Limb (tissue), 2 donors: ENCODE measurements at regions not wholly inside any gene's neighbourhood (a gene's known extent, or its start where the extent isn't known, plus 50 kb on each side); places are given as distances from the start of the nearest gene placed in this dataset.

Source experiments
- DNase-seq, 2 donors: peaks; one replicate each; pipeline ENCODE4 v3.0.0-alpha.2; 2016; ENCODE audit errors: extremely low spot score in 2 of 2

GRCh38 chr5:147168578-147169327 is 66.1 kb upstream of the STK32A start:
- no peak for DNase-seq

- DNase-seq = no peak
Measured at GRCh38 chr5:147169399-147169798, 65.4 kb upstream of the STK32A start.

- no peak for DNase-seq
Measured at GRCh38 chr5:147169901-147170300, 64.9 kb upstream of the STK32A start.

- DNase-seq = no peak
Measured at GRCh38 chr5:147170603-147171002, 64.2 kb upstream of the STK32A start.

- DNase-seq = no peak
Measured at GRCh38 chr5:147174671-147175265, 60.1 kb upstream of the STK32A start.

DNA sequence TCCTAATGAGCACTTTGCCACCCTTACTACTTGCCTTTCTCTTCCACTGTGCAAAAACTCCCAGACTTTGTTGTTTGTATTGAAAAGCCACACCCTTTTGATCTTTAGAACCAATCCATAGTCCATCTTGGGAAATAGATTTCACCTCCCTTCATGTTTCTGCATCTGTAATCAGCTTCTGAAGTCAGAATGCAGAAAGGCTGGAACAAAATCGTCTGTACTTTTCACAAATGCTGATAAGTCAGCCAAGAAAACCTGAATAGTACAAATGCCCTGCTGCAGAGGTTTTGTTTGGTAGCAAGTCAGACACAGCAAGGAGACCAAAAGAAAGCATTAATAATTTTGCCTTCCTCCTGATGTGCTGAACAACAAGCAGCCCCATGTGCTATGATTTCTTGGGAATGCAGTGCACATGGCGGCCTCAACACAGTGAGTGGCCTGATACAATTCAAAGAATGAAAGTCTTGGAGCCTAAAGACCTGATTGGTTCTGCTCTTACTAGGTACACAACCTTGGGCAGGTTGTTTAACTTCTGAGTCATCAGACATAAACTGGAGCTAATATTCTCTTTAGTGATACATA is 59.2 kb upstream of the STK32A start:
- DNase-seq = no peak

DNA sequence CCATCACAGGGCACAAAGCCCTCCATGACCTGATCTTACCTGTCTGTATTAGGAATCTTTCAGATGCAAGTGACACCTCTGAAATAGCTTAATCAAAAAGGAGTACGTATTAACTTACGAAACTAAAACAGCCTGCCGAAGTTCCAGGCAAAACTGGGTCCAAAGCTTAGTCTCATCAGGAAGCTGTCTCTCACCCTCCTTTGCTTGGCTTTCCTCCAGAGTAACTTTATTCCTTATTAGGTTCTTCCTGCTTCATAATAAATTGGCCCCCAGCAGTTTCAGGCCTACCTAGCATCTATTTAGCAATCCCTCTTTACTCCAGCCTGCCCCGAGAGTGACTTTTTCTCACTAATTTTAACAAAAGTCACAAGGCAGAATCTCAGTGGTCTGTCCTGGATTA is 58.4 kb upstream of the STK32A start:
- DNase-seq = no peak

- no peak for DNase-seq
Measured at GRCh38 chr5:147177125-147177840, 57.5 kb upstream of the STK32A start.

GRCh38 chr5:147179562-147180147 is 55.2 kb upstream of the STK32A start:
- no peak for DNase-seq

DNA sequence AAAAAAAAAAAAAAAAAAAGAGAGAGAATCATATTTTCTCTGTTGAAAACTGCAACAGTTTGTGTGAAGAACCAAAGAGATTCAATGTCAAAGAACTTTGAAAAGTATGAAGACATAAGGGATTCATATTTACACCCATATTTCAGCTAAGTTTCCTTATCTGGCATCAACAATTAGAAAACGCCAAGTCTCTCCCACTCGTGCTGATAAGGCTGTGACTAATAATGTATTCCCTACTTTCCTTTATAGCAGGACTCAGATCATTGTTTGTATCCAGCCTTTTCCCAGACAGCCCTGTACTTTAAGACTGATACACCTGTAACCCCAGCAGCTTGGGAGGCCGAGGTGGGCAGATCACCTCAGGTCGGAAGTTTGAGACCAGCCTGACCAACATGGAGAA is 54.1 kb upstream of the STK32A start:
- no peak for DNase-seq
